ENCODE measurements at regions not wholly inside any gene's neighbourhood (a gene's known extent, or its start where the extent isn't known, plus 50 kb on each side); places are given as distances from the start of the nearest gene placed in this dataset.
A peak's percentile ranks its signal among the peaks of the same experiment; 100 is the strongest.

DNA sequence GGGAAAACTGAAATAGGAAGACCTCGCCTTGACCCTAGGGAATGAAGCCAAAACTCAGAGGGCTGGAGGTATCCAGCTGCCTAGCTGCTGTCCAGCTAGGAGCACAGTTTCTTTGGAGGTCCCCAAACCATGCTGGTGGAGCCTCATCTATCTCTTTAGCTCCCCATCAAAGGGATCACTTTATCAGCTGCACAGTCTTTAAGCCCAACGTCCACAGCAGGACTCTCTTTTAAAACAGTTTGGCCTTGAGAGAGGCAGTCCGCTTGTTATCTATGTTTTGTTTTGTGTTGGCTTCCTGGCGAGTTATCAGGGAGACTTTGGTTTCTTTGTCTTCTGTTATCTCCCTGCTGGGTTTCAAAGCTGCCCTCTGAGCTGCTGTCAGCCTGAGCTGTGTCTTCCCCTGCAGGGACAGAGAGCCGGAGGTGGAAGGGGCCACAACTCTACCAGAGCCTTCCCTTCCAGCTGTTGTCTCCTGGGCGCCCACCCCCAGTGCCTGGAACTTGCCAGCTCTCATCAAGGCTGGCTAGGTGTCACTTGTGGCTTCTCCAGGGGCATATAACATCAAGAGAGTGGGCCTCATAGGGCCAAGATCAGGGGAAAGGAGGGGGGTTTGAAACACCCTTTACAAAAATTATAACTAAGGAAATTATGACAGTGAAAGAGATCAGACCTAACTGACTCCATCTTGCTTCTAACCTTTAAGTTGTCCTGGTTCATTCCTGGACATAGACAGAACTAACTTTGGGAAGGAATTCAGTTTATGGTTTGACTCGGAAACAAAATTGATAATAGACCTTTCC lies 61.4 kb upstream of the C15orf39 start:
- Histone ChIP-seq H3K4me2 (no peak overlapping the region), H3K27ac (ENCODE audit: low read depth) (no peak overlapping the region), H3K9me2 (ENCODE audit: insufficient read depth) (no peaks in the 10 kb centered on the region), H3K4me3 (no peak overlapping the region), H2AFZ (no peak overlapping the region), H3K4me1 (ENCODE audit: insufficient read depth) (no peaks in the 10 kb centered on the region), H3K36me3 (ENCODE audit: insufficient read depth) (no peaks in the 10 kb centered on the region), H3K27me3 (ENCODE audit: insufficient read depth) (no peaks in the 10 kb centered on the region), H3F3A (replicated peaks; ENCODE audit: low read depth) (no peaks in the 10 kb centered on the region), H4K20me1 (replicated peaks; ENCODE audit: insufficient read depth) (no peaks in the 10 kb centered on the region), H3K79me2 (replicated peaks; ENCODE audit: insufficient read depth) (no peaks in the 10 kb centered on the region)
- H3K4me3 Mint-ChIP-seq: no peak overlapping the region
- H3K36me3 Mint-ChIP-seq (ENCODE audit: low read depth): peaks cover 30% of the 10 kb centered on the region
- H3K27me3 Mint-ChIP-seq (ENCODE audit: insufficient read depth, low read depth, poor library complexity): peaks cover 16% of the 10 kb centered on the region
- H3K4me1 Mint-ChIP-seq: no peaks in the 10 kb centered on the region; the same call in 2 of the 3 replicates
- no peak overlapping the region for H3K27ac Mint-ChIP-seq
- peaks cover 57% of the 10 kb centered on the region for H3K9me3 Mint-ChIP-seq
- ATAC-seq: peak; percentile 38; the same call in 2 of the 3 replicates
- no peak for DNase-seq (ENCODE audit: low spot score)
- no peak for TF ChIP-seq ZNF331 (CRISPR knock-in tag; IDR thresholded peaks at IDR 0.05; ENCODE audit: low read depth)
- TF ChIP-seq JUNB (IDR thresholded peaks at IDR 0.05; ENCODE audit: unreplicated experiment): no peak
- TF ChIP-seq, protein P1, sequence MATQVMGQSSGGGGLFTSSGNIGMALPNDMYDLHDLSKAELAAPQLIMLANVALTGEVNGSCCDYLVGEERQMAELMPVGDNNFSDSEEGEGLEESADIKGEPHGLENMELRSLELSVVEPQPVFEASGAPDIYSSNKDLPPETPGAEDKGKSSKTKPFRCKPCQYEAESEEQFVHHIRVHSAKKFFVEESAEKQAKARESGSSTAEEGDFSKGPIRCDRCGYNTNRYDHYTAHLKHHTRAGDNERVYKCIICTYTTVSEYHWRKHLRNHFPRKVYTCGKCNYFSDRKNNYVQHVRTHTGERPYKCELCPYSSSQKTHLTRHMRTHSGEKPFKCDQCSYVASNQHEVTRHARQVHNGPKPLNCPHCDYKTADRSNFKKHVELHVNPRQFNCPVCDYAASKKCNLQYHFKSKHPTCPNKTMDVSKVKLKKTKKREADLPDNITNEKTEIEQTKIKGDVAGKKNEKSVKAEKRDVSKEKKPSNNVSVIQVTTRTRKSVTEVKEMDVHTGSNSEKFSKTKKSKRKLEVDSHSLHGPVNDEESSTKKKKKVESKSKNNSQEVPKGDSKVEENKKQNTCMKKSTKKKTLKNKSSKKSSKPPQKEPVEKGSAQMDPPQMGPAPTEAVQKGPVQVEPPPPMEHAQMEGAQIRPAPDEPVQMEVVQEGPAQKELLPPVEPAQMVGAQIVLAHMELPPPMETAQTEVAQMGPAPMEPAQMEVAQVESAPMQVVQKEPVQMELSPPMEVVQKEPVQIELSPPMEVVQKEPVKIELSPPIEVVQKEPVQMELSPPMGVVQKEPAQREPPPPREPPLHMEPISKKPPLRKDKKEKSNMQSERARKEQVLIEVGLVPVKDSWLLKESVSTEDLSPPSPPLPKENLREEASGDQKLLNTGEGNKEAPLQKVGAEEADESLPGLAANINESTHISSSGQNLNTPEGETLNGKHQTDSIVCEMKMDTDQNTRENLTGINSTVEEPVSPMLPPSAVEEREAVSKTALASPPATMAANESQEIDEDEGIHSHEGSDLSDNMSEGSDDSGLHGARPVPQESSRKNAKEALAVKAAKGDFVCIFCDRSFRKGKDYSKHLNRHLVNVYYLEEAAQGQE (IDR thresholded peaks at IDR 0.05; ENCODE audit: unreplicated experiment): no peak
- TF ChIP-seq POLR2AphosphoS5 (IDR thresholded peaks at IDR 0.05; ENCODE audit: low read depth): no peak
- TF ChIP-seq ZNF114 (CRISPR knock-in tag; IDR thresholded peaks at IDR 0.05): no peak
- TF ChIP-seq EZH2phosphoT487 (IDR thresholded peaks at IDR 0.05; ENCODE audit: unreplicated experiment): no peak
- TF ChIP-seq, protein P2, sequence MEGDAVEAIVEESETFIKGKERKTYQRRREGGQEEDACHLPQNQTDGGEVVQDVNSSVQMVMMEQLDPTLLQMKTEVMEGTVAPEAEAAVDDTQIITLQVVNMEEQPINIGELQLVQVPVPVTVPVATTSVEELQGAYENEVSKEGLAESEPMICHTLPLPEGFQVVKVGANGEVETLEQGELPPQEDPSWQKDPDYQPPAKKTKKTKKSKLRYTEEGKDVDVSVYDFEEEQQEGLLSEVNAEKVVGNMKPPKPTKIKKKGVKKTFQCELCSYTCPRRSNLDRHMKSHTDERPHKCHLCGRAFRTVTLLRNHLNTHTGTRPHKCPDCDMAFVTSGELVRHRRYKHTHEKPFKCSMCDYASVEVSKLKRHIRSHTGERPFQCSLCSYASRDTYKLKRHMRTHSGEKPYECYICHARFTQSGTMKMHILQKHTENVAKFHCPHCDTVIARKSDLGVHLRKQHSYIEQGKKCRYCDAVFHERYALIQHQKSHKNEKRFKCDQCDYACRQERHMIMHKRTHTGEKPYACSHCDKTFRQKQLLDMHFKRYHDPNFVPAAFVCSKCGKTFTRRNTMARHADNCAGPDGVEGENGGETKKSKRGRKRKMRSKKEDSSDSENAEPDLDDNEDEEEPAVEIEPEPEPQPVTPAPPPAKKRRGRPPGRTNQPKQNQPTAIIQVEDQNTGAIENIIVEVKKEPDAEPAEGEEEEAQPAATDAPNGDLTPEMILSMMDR (conservative IDR thresholded peaks at IDR 0.05; ENCODE audit: low read depth in 2 of 2): no peak
- TF ChIP-seq CREB1 (CRISPR knock-in tag; IDR thresholded peaks at IDR 0.05; ENCODE audit: low read depth): no peak
- no peak for TF ChIP-seq EZH2 (IDR thresholded peaks at IDR 0.05; ENCODE audit: low read depth, unreplicated experiment)
- TF ChIP-seq, protein P3, sequence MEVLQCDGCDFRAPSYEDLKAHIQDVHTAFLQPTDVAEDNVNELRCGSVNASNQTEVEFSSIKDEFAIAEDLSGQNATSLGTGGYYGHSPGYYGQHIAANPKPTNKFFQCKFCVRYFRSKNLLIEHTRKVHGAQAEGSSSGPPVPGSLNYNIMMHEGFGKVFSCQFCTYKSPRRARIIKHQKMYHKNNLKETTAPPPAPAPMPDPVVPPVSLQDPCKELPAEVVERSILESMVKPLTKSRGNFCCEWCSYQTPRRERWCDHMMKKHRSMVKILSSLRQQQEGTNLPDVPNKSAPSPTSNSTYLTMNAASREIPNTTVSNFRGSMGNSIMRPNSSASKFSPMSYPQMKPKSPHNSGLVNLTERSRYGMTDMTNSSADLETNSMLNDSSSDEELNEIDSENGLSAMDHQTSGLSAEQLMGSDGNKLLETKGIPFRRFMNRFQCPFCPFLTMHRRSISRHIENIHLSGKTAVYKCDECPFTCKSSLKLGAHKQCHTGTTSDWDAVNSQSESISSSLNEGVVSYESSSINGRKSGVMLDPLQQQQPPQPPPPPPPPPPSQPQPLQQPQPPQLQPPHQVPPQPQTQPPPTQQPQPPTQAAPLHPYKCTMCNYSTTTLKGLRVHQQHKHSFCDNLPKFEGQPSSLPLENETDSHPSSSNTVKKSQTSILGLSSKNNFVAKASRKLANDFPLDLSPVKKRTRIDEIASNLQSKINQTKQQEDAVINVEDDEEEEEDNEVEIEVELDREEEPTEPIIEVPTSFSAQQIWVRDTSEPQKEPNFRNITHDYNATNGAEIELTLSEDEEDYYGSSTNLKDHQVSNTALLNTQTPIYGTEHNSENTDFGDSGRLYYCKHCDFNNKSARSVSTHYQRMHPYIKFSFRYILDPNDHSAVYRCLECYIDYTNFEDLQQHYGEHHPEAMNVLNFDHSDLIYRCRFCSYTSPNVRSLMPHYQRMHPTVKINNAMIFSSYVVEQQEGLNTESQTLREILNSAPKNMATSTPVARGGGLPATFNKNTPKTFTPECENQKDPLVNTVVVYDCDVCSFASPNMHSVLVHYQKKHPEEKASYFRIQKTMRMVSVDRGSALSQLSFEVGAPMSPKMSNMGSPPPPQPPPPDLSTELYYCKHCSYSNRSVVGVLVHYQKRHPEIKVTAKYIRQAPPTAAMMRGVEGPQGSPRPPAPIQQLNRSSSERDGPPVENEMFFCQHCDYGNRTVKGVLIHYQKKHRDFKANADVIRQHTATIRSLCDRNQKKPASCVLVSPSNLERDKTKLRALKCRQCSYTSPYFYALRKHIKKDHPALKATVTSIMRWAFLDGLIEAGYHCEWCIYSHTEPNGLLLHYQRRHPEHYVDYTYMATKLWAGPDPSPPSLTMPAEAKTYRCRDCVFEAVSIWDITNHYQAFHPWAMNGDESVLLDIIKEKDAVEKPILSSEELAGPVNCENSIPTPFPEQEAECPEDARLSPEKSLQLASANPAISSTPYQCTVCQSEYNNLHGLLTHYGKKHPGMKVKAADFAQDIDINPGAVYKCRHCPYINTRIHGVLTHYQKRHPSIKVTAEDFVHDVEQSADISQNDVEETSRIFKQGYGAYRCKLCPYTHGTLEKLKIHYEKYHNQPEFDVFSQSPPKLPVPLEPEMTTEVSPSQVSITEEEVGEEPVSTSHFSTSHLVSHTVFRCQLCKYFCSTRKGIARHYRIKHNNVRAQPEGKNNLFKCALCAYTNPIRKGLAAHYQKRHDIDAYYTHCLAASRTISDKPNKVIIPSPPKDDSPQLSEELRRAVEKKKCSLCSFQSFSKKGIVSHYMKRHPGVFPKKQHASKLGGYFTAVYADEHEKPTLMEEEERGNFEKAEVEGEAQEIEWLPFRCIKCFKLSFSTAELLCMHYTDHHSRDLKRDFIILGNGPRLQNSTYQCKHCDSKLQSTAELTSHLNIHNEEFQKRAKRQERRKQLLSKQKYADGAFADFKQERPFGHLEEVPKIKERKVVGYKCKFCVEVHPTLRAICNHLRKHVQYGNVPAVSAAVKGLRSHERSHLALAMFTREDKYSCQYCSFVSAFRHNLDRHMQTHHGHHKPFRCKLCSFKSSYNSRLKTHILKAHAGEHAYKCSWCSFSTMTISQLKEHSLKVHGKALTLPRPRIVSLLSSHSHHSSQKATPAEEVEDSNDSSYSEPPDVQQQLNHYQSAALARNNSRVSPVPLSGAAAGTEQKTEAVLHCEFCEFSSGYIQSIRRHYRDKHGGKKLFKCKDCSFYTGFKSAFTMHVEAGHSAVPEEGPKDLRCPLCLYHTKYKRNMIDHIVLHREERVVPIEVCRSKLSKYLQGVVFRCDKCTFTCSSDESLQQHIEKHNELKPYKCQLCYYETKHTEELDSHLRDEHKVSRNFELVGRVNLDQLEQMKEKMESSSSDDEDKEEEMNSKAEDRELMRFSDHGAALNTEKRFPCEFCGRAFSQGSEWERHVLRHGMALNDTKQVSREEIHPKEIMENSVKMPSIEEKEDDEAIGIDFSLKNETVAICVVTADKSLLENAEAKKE (CRISPR knock-in tag; IDR thresholded peaks at IDR 0.05): no peak
- TF ChIP-seq NANOG (IDR thresholded peaks at IDR 0.05; ENCODE audit: borderline replicate concordance): no peak
- TF ChIP-seq STAT1 (IDR thresholded peaks at IDR 0.05; ENCODE audit: unreplicated experiment): no peak
